ENCODE measurements at regions not wholly inside any gene's neighbourhood (a gene's known extent, or its start where the extent isn't known, plus 50 kb on each side); places are given as distances from the start of the nearest gene placed in this dataset.

DNA sequence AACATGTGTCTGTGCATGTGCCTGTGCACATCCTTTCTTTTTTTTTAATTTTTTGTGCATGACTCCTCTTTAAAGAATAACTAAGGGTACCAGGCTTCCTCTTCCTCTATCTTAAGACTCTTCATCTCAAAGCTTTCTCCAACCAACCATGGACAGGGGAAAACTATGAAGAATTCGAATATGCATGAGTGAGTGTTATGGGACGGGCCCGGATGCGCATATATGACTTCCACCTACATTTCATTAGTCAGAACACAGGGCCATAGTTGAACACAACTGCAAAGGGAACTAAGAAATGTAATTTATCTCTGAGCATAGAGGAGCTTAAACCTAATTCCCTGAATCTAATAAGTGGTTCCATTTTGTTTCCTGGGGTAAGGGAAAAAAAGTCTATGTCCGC, 270.3 kb upstream of the SORCS1 start:
- H3K4me3 ChIP-seq (ENCODE audit: low read depth, low read length): no peak overlapping the region
- TF ChIP-seq, protein P1, sequence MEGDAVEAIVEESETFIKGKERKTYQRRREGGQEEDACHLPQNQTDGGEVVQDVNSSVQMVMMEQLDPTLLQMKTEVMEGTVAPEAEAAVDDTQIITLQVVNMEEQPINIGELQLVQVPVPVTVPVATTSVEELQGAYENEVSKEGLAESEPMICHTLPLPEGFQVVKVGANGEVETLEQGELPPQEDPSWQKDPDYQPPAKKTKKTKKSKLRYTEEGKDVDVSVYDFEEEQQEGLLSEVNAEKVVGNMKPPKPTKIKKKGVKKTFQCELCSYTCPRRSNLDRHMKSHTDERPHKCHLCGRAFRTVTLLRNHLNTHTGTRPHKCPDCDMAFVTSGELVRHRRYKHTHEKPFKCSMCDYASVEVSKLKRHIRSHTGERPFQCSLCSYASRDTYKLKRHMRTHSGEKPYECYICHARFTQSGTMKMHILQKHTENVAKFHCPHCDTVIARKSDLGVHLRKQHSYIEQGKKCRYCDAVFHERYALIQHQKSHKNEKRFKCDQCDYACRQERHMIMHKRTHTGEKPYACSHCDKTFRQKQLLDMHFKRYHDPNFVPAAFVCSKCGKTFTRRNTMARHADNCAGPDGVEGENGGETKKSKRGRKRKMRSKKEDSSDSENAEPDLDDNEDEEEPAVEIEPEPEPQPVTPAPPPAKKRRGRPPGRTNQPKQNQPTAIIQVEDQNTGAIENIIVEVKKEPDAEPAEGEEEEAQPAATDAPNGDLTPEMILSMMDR (IDR thresholded peaks at IDR 0.05; ENCODE audit: borderline replicate concordance, insufficient read depth, low read depth, low read length): no peak

DNA sequence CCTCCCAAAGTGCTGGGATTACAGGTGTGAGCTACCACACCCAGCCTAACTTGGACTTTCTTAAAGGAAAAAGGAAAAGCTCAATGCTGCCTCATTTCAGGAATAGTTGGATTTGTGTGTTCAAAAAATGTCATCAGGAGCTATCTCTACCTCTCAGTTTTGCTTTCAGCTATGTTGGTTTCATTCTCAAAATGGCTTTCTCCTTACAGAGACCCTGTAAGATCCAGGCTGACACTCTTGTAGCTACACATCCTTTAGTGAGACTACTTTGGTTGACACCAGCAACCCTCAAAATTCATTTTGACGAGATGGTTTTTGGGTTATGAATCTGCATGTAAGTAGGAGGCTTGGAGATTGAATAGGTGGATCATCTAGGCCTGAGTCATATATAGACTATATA, 269.7 kb upstream of the SORCS1 start:
- no peak overlapping the region for H3K4me3 ChIP-seq (ENCODE audit: low read depth, low read length)
- TF ChIP-seq, protein P1 (IDR thresholded peaks at IDR 0.05; ENCODE audit: borderline replicate concordance, insufficient read depth, low read depth, low read length): no peak

DNA sequence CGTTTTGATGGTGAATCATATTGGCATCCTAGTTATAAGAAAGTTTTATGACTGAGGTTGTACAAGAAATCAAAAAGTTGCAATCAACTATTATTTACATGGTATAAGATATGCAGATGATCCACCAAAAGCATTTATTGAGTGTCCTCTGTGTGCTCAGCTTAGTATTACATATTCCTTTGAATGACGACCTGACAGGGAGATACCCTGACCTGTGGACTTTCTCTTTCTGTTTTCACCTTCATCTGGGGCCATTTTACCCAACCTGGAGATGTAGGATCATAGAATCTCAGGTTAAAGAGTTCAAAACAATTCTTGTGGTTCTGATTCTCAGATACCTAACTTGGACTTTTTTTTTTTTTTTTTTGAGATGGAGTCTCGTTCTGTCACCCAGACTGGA, 269.1 kb upstream of the SORCS1 start:
- no peak overlapping the region for H3K4me3 ChIP-seq (ENCODE audit: low read depth, low read length)
- TF ChIP-seq, protein P1 (IDR thresholded peaks at IDR 0.05; ENCODE audit: borderline replicate concordance, insufficient read depth, low read depth, low read length): no peak

DNA sequence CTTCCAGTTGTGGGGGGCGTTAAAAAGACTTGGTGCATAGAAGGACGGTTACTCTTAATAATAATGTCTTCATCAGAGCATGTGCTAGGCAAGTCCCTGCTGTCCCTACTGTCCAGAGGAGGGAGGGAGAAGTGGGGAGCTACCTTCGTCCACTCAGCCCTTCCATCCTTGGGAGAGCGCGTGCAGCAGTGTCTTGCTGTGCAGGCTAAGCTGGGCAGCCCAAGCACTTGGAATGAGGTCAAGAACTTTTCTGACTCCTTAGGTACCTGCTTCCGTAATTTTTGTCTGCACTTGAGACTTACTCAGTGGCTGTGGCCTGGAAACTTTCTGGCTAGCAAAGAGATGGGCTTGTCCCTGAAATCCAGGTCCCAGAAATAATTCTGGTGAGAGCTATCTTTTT, 265.9 kb upstream of the SORCS1 start:
- no peak overlapping the region for H3K4me3 ChIP-seq (ENCODE audit: low read depth, low read length)
- TF ChIP-seq, protein P1 (IDR thresholded peaks at IDR 0.05; ENCODE audit: borderline replicate concordance, insufficient read depth, low read depth, low read length): no peak

DNA sequence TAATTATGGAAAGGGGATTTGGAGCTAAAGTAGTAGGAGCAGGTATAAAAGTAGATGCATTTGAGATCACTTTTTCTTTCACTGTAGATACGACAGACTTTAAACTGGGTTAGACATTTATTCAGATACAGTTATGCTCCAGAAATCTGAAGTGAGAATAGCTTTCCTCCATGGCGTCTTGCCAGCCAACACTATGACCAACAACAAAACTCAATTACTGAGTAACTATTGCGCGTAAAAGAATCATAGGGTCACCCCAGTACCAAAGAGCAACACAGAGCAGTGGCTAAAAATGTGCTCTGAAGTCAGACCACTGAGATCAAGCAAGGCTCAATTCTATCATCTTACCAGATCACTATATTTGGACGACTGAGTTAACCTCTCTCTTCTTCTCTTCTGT, 262.5 kb upstream of the SORCS1 start:
- H3K4me3 ChIP-seq (ENCODE audit: low read depth, low read length): no peak overlapping the region
- TF ChIP-seq, protein P1 (IDR thresholded peaks at IDR 0.05; ENCODE audit: borderline replicate concordance, insufficient read depth, low read depth, low read length): no peak

DNA sequence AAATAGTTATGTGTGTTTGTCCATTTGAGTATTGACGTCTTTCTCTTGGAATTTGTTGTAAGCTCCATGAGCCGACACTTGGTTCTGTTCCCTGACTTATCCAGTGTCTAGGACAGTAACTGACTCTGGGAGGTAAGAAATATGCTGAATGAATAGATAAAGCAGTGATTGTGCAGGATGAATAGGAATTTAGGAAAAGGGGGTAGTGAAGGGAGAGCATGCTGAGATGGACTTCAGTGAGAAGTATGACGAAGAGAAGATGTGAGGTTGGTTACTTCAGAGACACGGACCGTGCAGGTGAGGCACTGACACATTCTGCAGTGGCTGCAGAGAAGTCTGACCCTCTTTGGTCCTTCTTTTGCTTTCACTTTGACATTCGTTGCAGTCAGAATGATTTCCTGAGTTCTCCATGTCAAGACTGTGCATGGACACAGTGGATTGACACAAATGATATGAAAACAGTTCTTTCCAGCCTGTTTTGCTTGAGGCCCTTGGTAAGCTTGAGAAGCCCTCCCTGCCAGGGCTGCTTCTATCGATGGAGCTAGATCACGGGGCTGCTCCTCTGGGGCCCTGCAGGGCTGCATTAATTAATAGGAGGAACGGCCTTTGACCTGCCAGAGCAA, 261.5 kb upstream of the SORCS1 start:
- TF ChIP-seq, protein P1 (IDR thresholded peaks at IDR 0.05; ENCODE audit: borderline replicate concordance, insufficient read depth, low read depth, low read length): no peak

DNA sequence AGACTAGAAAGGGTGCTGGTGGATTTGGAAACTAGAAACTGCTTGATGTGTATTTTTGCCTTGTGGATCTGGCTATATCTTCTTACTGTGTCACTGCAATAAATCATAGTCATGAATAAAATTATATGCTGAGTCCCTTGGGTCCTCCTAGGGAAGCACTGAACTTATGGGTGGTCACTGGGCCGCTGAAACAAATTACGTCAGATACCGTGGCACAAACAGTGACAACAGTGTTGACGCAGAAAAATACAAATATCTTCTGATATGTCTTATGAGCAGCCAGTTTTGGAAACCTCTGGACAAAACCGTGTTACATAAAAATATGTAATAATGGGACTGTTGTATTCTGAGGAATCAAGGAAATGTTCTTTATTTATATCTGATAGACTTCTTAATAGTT, 260.1 kb upstream of the SORCS1 start:
- no peak overlapping the region for H3K4me3 ChIP-seq (ENCODE audit: low read depth, low read length)
- TF ChIP-seq, protein P1 (IDR thresholded peaks at IDR 0.05; ENCODE audit: borderline replicate concordance, insufficient read depth, low read depth, low read length): no peak

More for the DNA sequence above, 261.5 kb upstream of the SORCS1 start:
- H3K4me3 ChIP-seq (ENCODE audit: low read depth, low read length): peak overlapping the region; percentile 26
